ENCODE measurements at regions not wholly inside any gene's neighbourhood (a gene's known extent, or its start where the extent isn't known, plus 50 kb on each side); places are given as distances from the start of the nearest gene placed in this dataset.

- DNase-seq: peak; percentile 11 to 28
These were observed 86.2 kb upstream of the MYL2 start for GRCh38 chr12:111006621-111007020.

GRCh38 chr12:110998971-110999370 is 78.6 kb upstream of the MYL2 start:
- DNase-seq: no peak

- DNase-seq: no peak
These were observed 77.8 kb upstream of the MYL2 start for GRCh38 chr12:110998165-110998564.

GRCh38 chr12:110996415-110996814 is 76.0 kb upstream of the MYL2 start:
- no peak for DNase-seq

DNA sequence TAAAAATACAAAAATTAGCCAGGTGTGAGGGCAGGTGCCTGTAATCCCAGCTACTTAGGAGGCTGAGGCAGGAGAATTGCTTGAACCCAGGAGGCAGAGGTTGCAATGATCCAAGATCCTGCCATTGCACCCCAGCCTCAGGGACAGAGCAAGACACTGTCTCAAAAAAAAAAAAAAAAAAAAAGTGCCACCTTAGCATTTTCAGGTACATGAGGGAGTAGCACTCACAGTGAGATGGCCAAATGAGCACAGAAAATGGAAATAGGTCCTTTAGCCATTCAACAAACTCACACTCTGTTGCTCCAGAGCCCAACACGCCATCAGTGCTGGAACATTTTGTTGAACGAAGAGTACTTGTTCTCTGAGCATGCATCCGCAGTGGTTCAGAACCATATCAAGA is 75.2 kb upstream of the MYL2 start:
- no peak for DNase-seq

DNA sequence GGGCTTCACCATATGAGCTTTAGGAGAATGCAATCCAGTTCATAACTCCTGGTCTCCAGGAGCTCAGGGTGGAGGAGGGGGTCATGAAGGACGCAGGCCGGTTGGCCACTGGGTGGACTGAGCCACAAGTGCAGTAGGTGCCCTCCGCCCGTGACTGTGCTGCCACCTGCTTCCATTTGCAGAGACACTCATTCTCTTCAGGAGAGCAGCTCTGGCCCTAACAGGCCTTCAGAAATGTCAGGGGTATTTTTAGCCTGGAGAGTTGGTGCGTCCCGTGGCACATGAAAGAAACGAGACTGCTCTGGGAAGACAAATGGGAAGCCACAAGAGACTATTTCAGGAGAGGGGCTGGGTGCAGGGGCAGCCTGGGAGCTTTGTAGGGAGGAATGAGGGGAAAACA is 74.6 kb upstream of the MYL2 start:
- no peak for DNase-seq

DNA sequence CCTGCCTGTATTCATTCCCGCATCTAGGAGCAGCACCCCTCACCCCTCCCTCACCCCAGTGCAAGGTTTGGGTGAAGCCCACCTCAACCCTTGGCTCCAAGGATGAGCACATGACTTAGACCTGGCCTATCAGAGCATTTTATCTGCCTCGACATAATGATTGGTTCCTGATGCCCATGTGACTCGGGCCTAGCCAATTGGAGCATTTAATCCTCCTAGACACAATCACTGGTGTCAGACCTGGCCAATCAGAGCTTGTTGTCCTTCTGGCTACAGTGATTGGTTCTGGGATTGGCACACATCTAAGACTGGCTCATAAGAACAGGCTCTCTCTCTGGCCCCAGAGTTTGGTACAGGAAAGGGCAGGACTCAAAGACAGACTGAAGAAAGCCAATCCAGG is 73.1 kb upstream of the MYL2 start:
- DNase-seq: no peak

DNA sequence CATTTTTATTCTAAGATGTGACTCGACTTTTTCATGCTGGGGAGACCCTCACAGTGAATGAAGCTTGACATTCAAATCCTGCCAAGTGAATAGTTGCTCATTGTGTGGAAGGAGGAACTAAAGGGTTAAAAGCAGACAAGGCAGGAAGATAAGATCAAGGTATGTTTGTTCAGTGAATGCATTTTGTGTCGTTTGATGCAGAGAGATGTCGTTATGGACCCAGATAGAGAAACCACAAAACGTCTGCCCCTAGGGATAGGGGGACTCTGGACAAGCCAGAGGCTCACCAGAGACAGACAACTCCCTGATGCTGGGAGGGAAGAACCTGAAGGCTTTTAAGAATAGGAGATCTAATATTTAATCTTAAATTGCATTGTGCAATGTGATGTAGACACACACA is 72.5 kb upstream of the MYL2 start:
- no peak for DNase-seq

- no peak for DNase-seq
These were observed 63.4 kb upstream of the MYL2 start for GRCh38 chr12:110983811-110984210.

GRCh38 chr12:110972866-110973265 is 52.5 kb upstream of the MYL2 start:
- no peak for DNase-seq

GRCh38 chr12:110971936-110972335 is 51.6 kb upstream of the MYL2 start:
- no peak for DNase-seq

DNA sequence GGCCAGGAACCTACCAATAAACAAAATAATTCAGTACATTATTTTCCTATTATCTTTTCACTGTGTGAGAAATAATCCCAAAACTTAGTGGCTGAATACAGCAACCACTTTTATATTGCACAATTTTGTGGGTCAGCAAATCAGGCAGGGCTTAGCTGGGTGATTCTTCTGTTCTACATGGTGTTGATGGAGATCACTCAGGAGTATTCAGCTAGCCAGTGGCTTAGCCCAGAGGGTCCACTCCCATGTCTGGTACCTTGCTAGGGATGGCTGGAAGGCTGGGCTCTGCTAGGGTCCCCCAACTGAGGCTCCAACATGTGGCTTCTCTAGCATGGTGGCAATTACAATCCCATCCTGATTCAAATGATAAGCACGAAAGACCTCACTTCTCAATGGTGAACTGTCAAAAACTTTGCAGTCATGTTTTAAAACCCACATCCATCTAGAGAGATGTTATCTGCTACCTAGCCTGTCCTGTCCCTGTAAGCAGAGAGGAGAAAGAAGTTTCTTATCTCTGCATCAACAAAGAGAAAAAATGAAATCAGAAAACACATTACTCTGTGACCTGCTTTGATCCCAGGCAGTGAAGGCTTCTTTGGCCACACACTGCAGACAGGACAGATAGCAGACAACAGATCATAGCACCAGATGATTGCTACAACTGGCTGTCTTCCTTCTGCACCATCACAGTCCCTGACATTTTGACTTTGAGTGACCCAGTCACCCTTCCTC is 51.0 kb upstream of the MYL2 start:
- DNase-seq: no peak
